ENCODE measurements at regions not wholly inside any gene's neighbourhood (a gene's known extent, or its start where the extent isn't known, plus 50 kb on each side); places are given as distances from the start of the nearest gene placed in this dataset.

GRCh38 chr2:160940271-160940670 is 220.0 kb upstream of the TANK start:
- DNase-seq (ENCODE audit: low spot score): no peak
- TF ChIP-seq CTCF (IDR thresholded peaks at IDR 0.05): no peak
- no peak for ATAC-seq (ENCODE audit: low FRiP score)

- ATAC-seq (ENCODE audit: low FRiP score): no peak
- DNase-seq (ENCODE audit: low spot score): no peak
- no peak for TF ChIP-seq CTCF (IDR thresholded peaks at IDR 0.05)
Observed at GRCh38 chr2:160940699-160941098, 219.5 kb upstream of the TANK start.

GRCh38 chr2:160941290-160941846 is 218.9 kb upstream of the TANK start:
- DNase-seq (ENCODE audit: low spot score) (no peak), ATAC-seq (ENCODE audit: low FRiP score) (no peak)
- no peak for TF ChIP-seq CTCF (IDR thresholded peaks at IDR 0.05)

- TF ChIP-seq CTCF (IDR thresholded peaks at IDR 0.05): no peak
- ATAC-seq (ENCODE audit: low FRiP score) (no peak), DNase-seq (ENCODE audit: low spot score) (no peak)
Observed at GRCh38 chr2:160942476-160943142, 217.6 kb upstream of the TANK start.

GRCh38 chr2:160943414-160943813 is 216.8 kb upstream of the TANK start:
- TF ChIP-seq CTCF (IDR thresholded peaks at IDR 0.05): no peak
- ATAC-seq (ENCODE audit: low FRiP score) (no peak), DNase-seq (ENCODE audit: low spot score) (no peak)

GRCh38 chr2:160952464-160953254 is 207.6 kb upstream of the TANK start:
- TF ChIP-seq CTCF (IDR thresholded peaks at IDR 0.05): no peak
- DNase-seq (ENCODE audit: low spot score) (no peak), ATAC-seq (ENCODE audit: low FRiP score) (peak; percentile 77)

Measured in omental fat pad (tissue), 3 donors.